ENCODE measurements at regions not wholly inside any gene's neighbourhood (a gene's known extent, or its start where the extent isn't known, plus 50 kb on each side); places are given as distances from the start of the nearest gene placed in this dataset.

DNA sequence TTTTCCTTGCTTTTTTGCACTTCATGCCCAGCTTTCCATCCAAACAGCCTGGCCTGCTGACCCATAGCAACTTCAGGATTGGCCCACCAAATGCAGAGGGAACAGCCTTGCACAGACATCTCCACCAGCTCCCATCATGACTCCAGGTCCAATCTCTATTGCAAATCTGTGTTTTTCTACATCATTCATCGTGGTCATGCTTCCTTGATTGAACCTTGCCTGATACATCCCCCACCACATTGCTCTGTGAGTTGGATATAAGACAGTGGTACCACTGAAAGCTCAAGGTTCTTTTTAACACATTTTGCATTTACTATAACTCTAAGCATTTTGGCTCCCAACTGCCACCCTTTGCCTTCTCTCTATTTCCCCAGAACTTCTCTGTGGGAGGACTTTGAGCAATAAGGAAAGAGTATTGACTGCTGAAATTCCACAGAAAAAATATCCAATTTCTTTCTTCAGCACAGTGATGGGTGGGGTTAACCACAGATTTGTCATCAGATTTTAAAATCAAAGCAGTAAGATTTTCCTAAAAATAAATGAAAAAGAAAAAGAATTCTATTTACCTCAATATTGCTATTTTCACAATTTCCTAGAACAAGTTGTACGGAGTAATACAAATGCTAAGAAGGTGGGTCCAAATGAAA is 114.6 kb upstream of the GALNT15 start:
- ATAC-seq (replicated peaks in 1 of 4) (no peak), DNase-seq (no peak)
- H3K36me3 ChIP-seq (ENCODE audit: control insufficient read depth in 2 of 2, extremely low read depth in 1 of 2, insufficient read depth in 1 of 2, low read length in 1 of 2) = no peaks in the 10 kb centered on the region
- no peaks in the 10 kb centered on the region for H3K36me3 Mint-ChIP-seq
- peaks cover 0 to 22% of the 10 kb centered on the region in 2 donors for H3K27me3 Mint-ChIP-seq
- CTCF ChIA-PET = interaction anchor here in 1 of 2 donors (1.5 kb wide), 1 partner anchor 9 kb away, joined by 3 read pairs; no protein-coding TSS in a partner anchor
- no peak overlapping the region for H3K4me3 ChIP-seq (ENCODE audit: control insufficient read depth in 1 of 2, extremely low read depth in 1 of 2, low read length in 1 of 2)
- no peak overlapping the region for H3K27ac ChIP-seq (ENCODE audit: low read length)
- no CpG with 5 or more reads among the region's 2 CpGs for WGBS (ENCODE audit: insufficient coverage)
- H3K27me3 ChIP-seq (replicated peaks in 1 of 2; ENCODE audit: control insufficient read depth in 2 of 2, extremely low read depth in 1 of 2, insufficient read depth in 2 of 2, low read length in 1 of 2) = no peaks in the 10 kb centered on the region
- no peaks in the 10 kb centered on the region for H3K4me1 ChIP-seq (ENCODE audit: control insufficient read depth in 1 of 2, extremely low read depth in 1 of 2, insufficient read depth in 2 of 2, low read length in 2 of 2)
- POLR2A ChIA-PET = no interaction called here
- peaks cover 0 to 2% (median 1%) of the 10 kb centered on the region in 3 donors for H3K4me1 Mint-ChIP-seq
- H3K4me3 Mint-ChIP-seq = no peak overlapping the region
- H3K9me3 ChIP-seq = no peaks in the 10 kb centered on the region
- H3K9me3 Mint-ChIP-seq = no peaks in the 10 kb centered on the region
- no peak overlapping the region for H3K27ac Mint-ChIP-seq

DNA sequence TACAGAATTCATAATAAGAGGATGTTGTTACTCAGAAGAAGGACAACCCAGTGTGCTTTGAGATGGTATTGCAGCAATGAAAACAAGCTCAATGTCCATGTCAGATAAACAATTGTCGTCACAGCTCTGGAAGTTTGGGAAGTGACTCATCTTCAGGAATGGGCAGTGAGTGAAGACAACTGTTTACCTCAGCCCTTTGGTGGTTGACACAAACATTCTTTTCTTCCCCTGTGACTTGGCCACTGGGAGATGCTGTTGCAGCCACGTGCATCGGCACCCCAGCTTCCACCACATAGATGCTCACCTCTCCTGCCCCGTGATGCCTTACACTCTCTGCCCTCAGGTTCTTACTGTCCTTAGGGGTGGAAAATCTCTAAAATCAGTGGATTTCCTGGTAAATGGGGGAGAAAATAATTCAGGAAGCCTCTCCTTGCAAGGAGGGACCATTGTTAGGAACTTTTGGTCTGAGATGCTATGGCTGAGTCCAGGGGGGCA is 114.1 kb upstream of the GALNT15 start:
- Histone ChIP-seq H3K4me3 (ENCODE audit: control insufficient read depth in 1 of 2, extremely low read depth in 1 of 2, low read length in 1 of 2) (no peak overlapping the region), H3K36me3 (ENCODE audit: control insufficient read depth in 2 of 2, extremely low read depth in 1 of 2, insufficient read depth in 1 of 2, low read length in 1 of 2) (no peaks in the 10 kb centered on the region), H3K27me3 (replicated peaks in 1 of 2; ENCODE audit: control insufficient read depth in 2 of 2, extremely low read depth in 1 of 2, insufficient read depth in 2 of 2, low read length in 1 of 2) (no peaks in the 10 kb centered on the region), H3K9me3 (no peaks in the 10 kb centered on the region), H3K27ac (ENCODE audit: low read length) (no peak overlapping the region), H3K4me1 (ENCODE audit: control insufficient read depth in 1 of 2, extremely low read depth in 1 of 2, insufficient read depth in 2 of 2, low read length in 2 of 2) (no peaks in the 10 kb centered on the region)
- DNase-seq (no peak), ATAC-seq (replicated peaks in 1 of 4) (no peak)
- Mint-ChIP-seq H3K36me3 (no peaks in the 10 kb centered on the region), H3K4me3 (no peak overlapping the region), H3K27ac (no peak overlapping the region), H3K27me3 (peaks cover 0 to 22% of the 10 kb centered on the region in 2 donors), H3K9me3 (no peaks in the 10 kb centered on the region), H3K4me1 (peaks cover 0 to 6% (median 2%) of the 10 kb centered on the region in 3 donors)
- WGBS (ENCODE audit: insufficient coverage) = no CpG with 5 or more reads among the region's 4 CpGs
- ChIA-PET POLR2A (interaction anchor here in 1 of 2 donors (0.6 kb wide), 1 partner anchor 120 kb away, joined by 3 read pairs; no protein-coding TSS in a partner anchor), CTCF (interaction anchor here in 1 of 2 donors (0.7 to 1.5 kb wide), 2 partner anchors 9 to 10 kb away, joined by 3 to 5 read pairs; no protein-coding TSS in a partner anchor)

DNA sequence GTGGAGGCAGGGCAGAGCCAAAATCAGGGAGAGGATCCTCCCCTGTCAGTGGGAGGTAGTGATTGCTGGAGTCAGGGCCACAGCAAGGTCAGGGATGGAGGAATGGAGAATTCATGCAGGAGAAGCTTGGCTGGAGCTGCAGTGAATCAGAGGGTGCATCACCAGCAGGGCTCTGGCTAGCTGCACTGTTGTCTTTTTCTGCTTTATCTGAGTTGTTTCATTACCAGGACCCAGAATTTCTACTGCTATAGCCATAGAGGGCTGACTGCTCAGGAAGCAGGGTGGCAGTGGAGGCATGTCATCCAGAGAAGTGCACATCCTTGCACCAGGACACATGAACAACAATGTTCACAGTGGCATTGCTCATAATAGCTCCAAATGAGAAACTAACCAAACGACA is 113.5 kb upstream of the GALNT15 start:
- POLR2A ChIA-PET = interaction anchor here in 1 of 2 donors (0.6 kb wide), 1 partner anchor 121 kb away, joined by 3 read pairs; no protein-coding TSS in a partner anchor
- WGBS (ENCODE audit: insufficient coverage) = no CpG with 5 or more reads among the region's 1 CpG
- no peak for DNase-seq

DNA sequence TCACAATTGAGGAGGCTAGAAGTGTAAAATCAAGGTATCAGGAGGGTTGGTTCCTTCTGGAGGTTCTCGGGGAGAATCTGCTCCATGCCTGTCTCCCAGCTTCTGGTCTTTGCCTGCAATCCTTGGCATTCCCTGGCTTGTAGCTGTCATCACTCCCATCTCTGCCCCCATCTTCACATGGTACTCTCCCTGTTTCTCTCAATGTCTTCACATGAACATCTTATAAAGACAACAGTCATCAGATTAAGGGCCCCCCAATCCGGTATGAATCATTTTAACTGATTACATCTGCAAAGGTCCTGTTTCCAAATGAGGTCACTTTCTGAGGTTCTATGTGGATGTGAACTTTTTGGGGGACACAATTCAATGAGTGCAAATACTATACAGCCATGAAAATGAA is 113.0 kb upstream of the GALNT15 start:
- DNase-seq (no peak), ATAC-seq (replicated peaks in 1 of 4) (no peak)
- Mint-ChIP-seq H3K4me1 (peaks cover 0 to 6% (median 2%) of the 10 kb centered on the region in 3 donors), H3K9me3 (no peaks in the 10 kb centered on the region), H3K27me3 (peaks cover 0 to 23% of the 10 kb centered on the region in 2 donors), H3K4me3 (no peak overlapping the region), H3K36me3 (no peaks in the 10 kb centered on the region), H3K27ac (no peak overlapping the region)
- ChIA-PET CTCF (no interaction called here), POLR2A (no interaction called here)
- H3K36me3 ChIP-seq (ENCODE audit: control insufficient read depth in 2 of 2, extremely low read depth in 1 of 2, insufficient read depth in 1 of 2, low read length in 1 of 2) = no peaks in the 10 kb centered on the region
- no CpG with 5 or more reads among the region's 2 CpGs for WGBS (ENCODE audit: insufficient coverage)
- H3K27me3 ChIP-seq (replicated peaks in 1 of 2; ENCODE audit: control insufficient read depth in 2 of 2, extremely low read depth in 1 of 2, insufficient read depth in 2 of 2, low read length in 1 of 2) = no peaks in the 10 kb centered on the region
- H3K27ac ChIP-seq (ENCODE audit: low read length) = no peak overlapping the region
- H3K4me3 ChIP-seq (ENCODE audit: control insufficient read depth in 1 of 2, extremely low read depth in 1 of 2, low read length in 1 of 2) = no peak overlapping the region
- no peaks in the 10 kb centered on the region for H3K9me3 ChIP-seq
- no peaks in the 10 kb centered on the region for H3K4me1 ChIP-seq (ENCODE audit: control insufficient read depth in 1 of 2, extremely low read depth in 1 of 2, insufficient read depth in 2 of 2, low read length in 2 of 2)

More for the DNA sequence above, 113.5 kb upstream of the GALNT15 start:
- Histone ChIP-seq H3K4me1 (ENCODE audit: control insufficient read depth in 1 of 2, extremely low read depth in 1 of 2, insufficient read depth in 2 of 2, low read length in 2 of 2) (no peaks in the 10 kb centered on the region), H3K4me3 (ENCODE audit: control insufficient read depth in 1 of 2, extremely low read depth in 1 of 2, low read length in 1 of 2) (no peak overlapping the region), H3K27me3 (replicated peaks in 1 of 2; ENCODE audit: control insufficient read depth in 2 of 2, extremely low read depth in 1 of 2, insufficient read depth in 2 of 2, low read length in 1 of 2) (no peaks in the 10 kb centered on the region), H3K27ac (ENCODE audit: low read length) (no peak overlapping the region), H3K36me3 (ENCODE audit: control insufficient read depth in 2 of 2, extremely low read depth in 1 of 2, insufficient read depth in 1 of 2, low read length in 1 of 2) (no peaks in the 10 kb centered on the region), H3K9me3 (no peaks in the 10 kb centered on the region)
- Mint-ChIP-seq H3K4me1 (peaks cover 0 to 6% (median 2%) of the 10 kb centered on the region in 3 donors), H3K27me3 (peaks cover 0 to 23% of the 10 kb centered on the region in 2 donors), H3K9me3 (no peaks in the 10 kb centered on the region), H3K36me3 (no peaks in the 10 kb centered on the region), H3K4me3 (no peak overlapping the region), H3K27ac (no peak overlapping the region)
- CTCF ChIA-PET = interaction anchor here in 1 of 2 donors (0.7 kb wide), 1 partner anchor 10 kb away, joined by 5 read pairs; no protein-coding TSS in a partner anchor
- ATAC-seq (replicated peaks in 1 of 4) = no peak

DNA sequence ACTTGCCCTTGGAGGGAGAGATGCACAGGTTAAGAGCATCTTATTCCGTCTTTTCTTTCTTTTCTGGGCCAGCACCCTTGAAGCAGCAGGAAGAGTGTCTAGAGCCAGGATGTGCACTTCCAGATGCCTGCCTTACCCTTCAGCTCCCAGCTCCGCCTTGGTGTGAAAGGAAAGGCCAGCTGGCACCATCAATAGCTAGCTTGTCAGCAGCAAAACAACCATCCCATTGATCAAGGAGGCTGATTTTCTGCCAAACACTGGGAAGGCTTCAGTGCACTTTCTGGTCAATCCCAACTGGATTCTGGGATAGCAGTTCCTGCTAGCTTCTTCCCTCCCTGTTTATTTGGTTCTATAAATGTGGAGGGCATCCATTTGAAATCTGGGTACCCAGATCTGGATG is 110.9 kb upstream of the GALNT15 start:
- no peaks in the 10 kb centered on the region for H3K36me3 ChIP-seq (ENCODE audit: control insufficient read depth in 2 of 2, extremely low read depth in 1 of 2, insufficient read depth in 1 of 2, low read length in 1 of 2)
- CTCF ChIA-PET = no interaction called here
- Mint-ChIP-seq H3K27ac (no peak overlapping the region), H3K9me3 (no peaks in the 10 kb centered on the region), H3K36me3 (no peaks in the 10 kb centered on the region), H3K4me1 (peaks cover 0 to 6% (median 2%) of the 10 kb centered on the region in 3 donors), H3K4me3 (no peak overlapping the region), H3K27me3 (peaks cover 0 to 23% of the 10 kb centered on the region in 2 donors)
- 55% methylated on average over 2 of the region's 2 CpGs for WGBS (ENCODE audit: insufficient coverage)
- H3K4me1 ChIP-seq (ENCODE audit: control insufficient read depth in 1 of 2, extremely low read depth in 1 of 2, insufficient read depth in 2 of 2, low read length in 2 of 2) = no peaks in the 10 kb centered on the region
- H3K4me3 ChIP-seq (ENCODE audit: control insufficient read depth in 1 of 2, extremely low read depth in 1 of 2, low read length in 1 of 2) = no peak overlapping the region
- H3K27me3 ChIP-seq (replicated peaks in 1 of 2; ENCODE audit: control insufficient read depth in 2 of 2, extremely low read depth in 1 of 2, insufficient read depth in 2 of 2, low read length in 1 of 2) = no peaks in the 10 kb centered on the region
- ATAC-seq (replicated peaks in 1 of 4) (no peak), DNase-seq (no peak)
- no peak overlapping the region for H3K27ac ChIP-seq (ENCODE audit: low read length)
- POLR2A ChIA-PET = no interaction called here
- H3K9me3 ChIP-seq = no peaks in the 10 kb centered on the region

DNA sequence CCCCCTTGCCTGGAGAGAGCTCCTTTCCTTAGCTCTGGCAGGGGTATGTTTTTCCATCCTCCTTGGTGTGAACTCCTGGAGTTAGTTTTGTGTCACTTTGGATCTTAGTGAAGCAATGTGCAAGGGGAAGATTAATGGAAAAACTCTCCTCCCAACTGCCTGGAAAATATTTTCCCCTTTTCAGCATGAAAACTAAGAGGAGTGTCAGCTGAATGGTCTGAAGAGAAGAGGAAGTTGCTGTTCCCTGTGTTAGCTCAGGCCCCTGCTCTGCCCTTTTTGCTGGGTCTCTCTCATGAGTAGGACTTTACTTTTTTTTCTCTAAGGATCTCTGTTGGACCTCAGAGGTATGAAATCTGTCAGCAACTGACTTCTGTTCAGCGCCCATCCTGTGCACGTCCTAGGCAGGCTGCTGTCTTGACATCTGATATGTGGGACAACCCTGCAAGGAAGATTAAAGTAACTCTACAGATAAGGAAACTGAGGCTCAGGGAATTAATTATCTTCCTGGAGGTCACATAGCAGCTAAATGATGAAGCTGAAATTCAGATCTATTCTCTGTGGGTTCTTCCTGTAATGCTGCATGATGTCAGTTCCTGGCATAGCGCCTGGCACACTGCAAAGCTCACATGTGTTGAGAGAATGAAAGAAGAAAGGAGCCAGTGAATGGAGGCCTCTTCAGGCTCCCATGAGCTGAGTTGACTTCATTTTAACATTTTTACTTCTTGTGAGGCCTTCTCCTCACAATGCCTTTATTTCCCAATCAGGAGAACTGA is 109.7 kb upstream of the GALNT15 start:
- H3K27me3 ChIP-seq (replicated peaks in 1 of 2; ENCODE audit: control insufficient read depth in 2 of 2, extremely low read depth in 1 of 2, insufficient read depth in 2 of 2, low read length in 1 of 2) = no peaks in the 10 kb centered on the region
- no peaks in the 10 kb centered on the region for H3K9me3 ChIP-seq
- ATAC-seq (replicated peaks in 1 of 4) = no peak
- CTCF ChIA-PET = no interaction called here
- no CpG with 5 or more reads among the region's 3 CpGs for WGBS (ENCODE audit: insufficient coverage)
- H3K36me3 Mint-ChIP-seq = no peaks in the 10 kb centered on the region
- no peak overlapping the region for H3K27ac Mint-ChIP-seq
- no peaks in the 10 kb centered on the region for H3K9me3 Mint-ChIP-seq
- H3K27ac ChIP-seq (ENCODE audit: low read length) = no peak overlapping the region
- no peak overlapping the region for H3K4me3 ChIP-seq (ENCODE audit: control insufficient read depth in 1 of 2, extremely low read depth in 1 of 2, low read length in 1 of 2)
- peaks cover 0 to 6% (median 2%) of the 10 kb centered on the region in 3 donors for H3K4me1 Mint-ChIP-seq
- no peak for DNase-seq
- POLR2A ChIA-PET = no interaction called here
- H3K36me3 ChIP-seq (ENCODE audit: control insufficient read depth in 2 of 2, extremely low read depth in 1 of 2, insufficient read depth in 1 of 2, low read length in 1 of 2) = no peaks in the 10 kb centered on the region
- H3K4me1 ChIP-seq (ENCODE audit: control insufficient read depth in 1 of 2, extremely low read depth in 1 of 2, insufficient read depth in 2 of 2, low read length in 2 of 2) = no peaks in the 10 kb centered on the region
- no peak overlapping the region for H3K4me3 Mint-ChIP-seq
- peaks cover 0 to 20% of the 10 kb centered on the region in 2 donors for H3K27me3 Mint-ChIP-seq

Data from T-cell (primary cell).